Heart right ventricle (tissue), 16 donors: ENCODE measurements at regions not wholly inside any gene's neighbourhood (a gene's known extent, or its start where the extent isn't known, plus 50 kb on each side); places are given as distances from the start of the nearest gene placed in this dataset.
A peak's percentile ranks its signal among the peaks of the same experiment; 100 is the strongest.

ENCODE experiments used
- ATAC-seq, 8 donors: fragments of 200-7000 bp; cut with Tn5 transposase; one replicate each; pipeline ENCODE4 v1.9.1; 2020; ENCODE audit warnings: mild to moderate bottlenecking in 8 of 8, moderate library complexity in 8 of 8, moderate number of reproducible peaks in 1 of 8
- DNase-seq, 2 donors: peaks; one replicate each; pipeline ENCODE4 v3.0.0-alpha.2; 2020
- H3K27ac ChIP-seq, 10 donors: fragments of 200-600 bp; sonication (generic) in 2 of 10; one replicate each; pipeline versions ENCODE4 v1.5.0 to v1.8.0; 2020 to 2022; ENCODE audit warnings: mild to moderate bottlenecking in 3 of 10
- H3K27me3 ChIP-seq, 7 donors: fragments of 200-600 bp; one replicate each; pipeline ENCODE4 v1.8.0; 2021 to 2022; ENCODE audit warnings: mild to moderate bottlenecking in 2 of 7
- H3K36me3 ChIP-seq, 9 donors: fragments of 200-600 bp; sonication (generic) in 1 of 9; one replicate each; pipeline versions ENCODE4 v1.5.0 to v1.8.0; 2020 to 2022; ENCODE audit warnings: mild to moderate bottlenecking in 2 of 9
- H3K4me1 ChIP-seq, 9 donors: fragments of 200-600 bp; sonication (generic) in 1 of 9; one replicate each; pipeline versions ENCODE4 v1.5.0 to v1.8.0; 2020 to 2022; ENCODE audit warnings: mild to moderate bottlenecking in 4 of 9
- H3K4me3 ChIP-seq, 10 donors: fragments of 200-600 bp; sonication (generic) in 2 of 10; one replicate each; pipeline versions ENCODE4 v1.5.0 to v1.8.0; 2020 to 2022; ENCODE audit warnings: mild to moderate bottlenecking in 7 of 10, moderate library complexity in 2 of 10
- H3K9me3 ChIP-seq, 11 donors: fragments of 200-600 bp in 10 of 11; sonication (generic) in 2 of 11; one replicate each; pipeline versions ENCODE4 v1.5.0 to v1.8.0; 2013 to 2022; ENCODE audit warnings: mild to moderate bottlenecking in 2 of 11, control low read depth in 1 of 11, moderate library complexity in 1 of 11
- CTCF ChIP-seq, 9 donors: fragments of 200-600 bp; sonication (generic) in 2 of 9; IDR thresholded peaks; one replicate each; pipeline versions ENCODE4 v1.5.0 to v1.8.0; 2021 to 2022; ENCODE audit warnings: antibody characterized with exemption in 9 of 9, mild to moderate bottlenecking in 5 of 9, moderate library complexity in 1 of 9
- WGBS, 2 donors: extraction: QIAGEN DNeasy Blood & Tissue Kit; methylation state at CpG; one replicate each; pipeline ENCODE4 v1.1.7; 2013; ENCODE audit warnings: inconsistent platforms in 1 of 2; 5-methylcytosine and 5-hydroxymethylcytosine counted together
- intact Hi-C, 10 donors: fragments of 100-400 bp; cut with DNase I; formaldehyde crosslinking; loops; one replicate each; pipeline versions ENCODE4 v1.11.1 to v1.14.2; 2022
- donor health status: Arrhythmogenic right ventricular cardiomyopathy.
- donor health status: ischemic (EF 13 %, LVEDD 7.1; RV severe dilation, severe dysfunction).
- donor health status: healthy with polysubstance abuse.
- donor health status: DM: no; HTN: yes; CAD: no.
- donor health status: DM: no; HTN: no; CAD: no.
- donor health status: ischemic (EF 25% LVEDD 6.9; RV normal size, moderate dysfunction).
- donor health status: ischemic (EF 25% LVEDD 5.7; RV mildly dilated, moderate dysfunction).
- donor health status: healthy.
- donor health status: DM: yes; HTN: yes; CAD: no.
- donor health status: Ischemic cardiomyopathy.
- donor health status: ischemic (EF 35%, LVEDD 5.7; RV mildly dilated, moderate dysfunction).
- donor health status: nonischemic (EF 11% LVEDD 7.7; RV severe dilation, severe dysfunction).
- donor health status: DM: yes; HTN: yes; CAD: no.
- donor health status: PGD.
- donor health status: ischemic (EF 29% LVEDD 5.4; RV normal size, mild dysfunction).
- donor health status: nonischemic (EF 23%, LVEDD 6.1; RV moderate dilation, normal function).

- H3K27me3 ChIP-seq, result no peaks in the 10 kb centered on the region
- H3K4me1 ChIP-seq, result no peaks in the 10 kb centered on the region
- intact Hi-C loops, result no loop called here
- DNase-seq, result no peak
- H3K9me3 ChIP-seq, result peaks cover 0 to 9% (median 0%) of the 10 kb centered on the region in 11 donors
- 59 to 71% methylated on average over 1 of the region's 1 CpG for WGBS, 2 donors
- no peaks in the 10 kb centered on the region for H3K36me3 ChIP-seq
- TF ChIP-seq CTCF (IDR thresholded peaks at IDR 0.05), result no peak
- ATAC-seq, result no peak
- no peak overlapping the region for H3K4me3 ChIP-seq
- H3K27ac ChIP-seq, result no peak overlapping the region
These were observed 600.8 kb upstream of the CDH2 start for GRCh38 chr18:28777756-28778155.

- H3K4me3 ChIP-seq, result peak overlapping the region in 3 of 10 donors; percentile 0 to 5 (median 1)
- peaks cover 0 to under 1% (median 0%) of the 10 kb centered on the region in 11 donors for H3K9me3 ChIP-seq
- H3K4me1 ChIP-seq, result no peaks in the 10 kb centered on the region
- intact Hi-C loops, result no loop called here
- H3K36me3 ChIP-seq, result no peaks in the 10 kb centered on the region
- H3K27ac ChIP-seq, result peak overlapping the region in 1 of 10 donors; percentile 37
- TF ChIP-seq CTCF (IDR thresholded peaks at IDR 0.05), result no peak
- no peak for DNase-seq
- no peaks in the 10 kb centered on the region for H3K27me3 ChIP-seq
- WGBS, 2 donors, result 61 to 69% methylated on average over 3 of the region's 3 CpGs
- peak in 2 of 8 donors; percentile 20 to 31 for ATAC-seq
These were observed 594.9 kb upstream of the CDH2 start for GRCh38 chr18:28771849-28772248.

- no peaks in the 10 kb centered on the region for H3K4me1 ChIP-seq
- H3K36me3 ChIP-seq, result no peaks in the 10 kb centered on the region
- ATAC-seq (peak in 4 of 8 donors; percentile 39 to 78 (median 59)), DNase-seq (no peak)
- 64 to 66% methylated on average over 8 of the region's 8 CpGs for WGBS, 2 donors
- peak overlapping the region in 2 of 10 donors; percentile 2 to 10 for H3K27ac ChIP-seq
- H3K9me3 ChIP-seq, result no peaks in the 10 kb centered on the region
- H3K4me3 ChIP-seq, result no peak overlapping the region
- H3K27me3 ChIP-seq, result no peaks in the 10 kb centered on the region
- no peak for TF ChIP-seq CTCF (IDR thresholded peaks at IDR 0.05)
- intact Hi-C loops, result no loop called here
These were observed 592.1 kb upstream of the CDH2 start for GRCh38 chr18:28768791-28769768.

GRCh38 chr18:28767727-28768211 is 590.8 kb upstream of the CDH2 start:
- peak in 2 of 8 donors; percentile 44 to 56 for ATAC-seq
- WGBS, 2 donors, result 84 to 91% methylated on average over 2 of the region's 2 CpGs

More at GRCh38 chr18:28767727-28768211, 590.8 kb upstream of the CDH2 start:
- Histone ChIP-seq H3K4me3 (no peak overlapping the region), H3K36me3 (no peaks in the 10 kb centered on the region), H3K9me3 (no peaks in the 10 kb centered on the region), H3K4me1 (no peaks in the 10 kb centered on the region), H3K27ac (peak overlapping the region in 1 of 10 donors; percentile 5), H3K27me3 (no peaks in the 10 kb centered on the region)
- intact Hi-C loops, result no loop called here
- TF ChIP-seq CTCF (IDR thresholded peaks at IDR 0.05), result no peak
- DNase-seq, result no peak
